SHP77 (cell line): ENCODE measurements at regions not wholly inside any gene's neighbourhood (a gene's known extent, or its start where the extent isn't known, plus 50 kb on each side); places are given as distances from the start of the nearest gene placed in this dataset.

Experiments used
- DNase-seq, 2 experiments: peaks; one replicate each; lab custom pipeline; 2025; lab: John Stamatoyannopoulos, UW

DNA sequence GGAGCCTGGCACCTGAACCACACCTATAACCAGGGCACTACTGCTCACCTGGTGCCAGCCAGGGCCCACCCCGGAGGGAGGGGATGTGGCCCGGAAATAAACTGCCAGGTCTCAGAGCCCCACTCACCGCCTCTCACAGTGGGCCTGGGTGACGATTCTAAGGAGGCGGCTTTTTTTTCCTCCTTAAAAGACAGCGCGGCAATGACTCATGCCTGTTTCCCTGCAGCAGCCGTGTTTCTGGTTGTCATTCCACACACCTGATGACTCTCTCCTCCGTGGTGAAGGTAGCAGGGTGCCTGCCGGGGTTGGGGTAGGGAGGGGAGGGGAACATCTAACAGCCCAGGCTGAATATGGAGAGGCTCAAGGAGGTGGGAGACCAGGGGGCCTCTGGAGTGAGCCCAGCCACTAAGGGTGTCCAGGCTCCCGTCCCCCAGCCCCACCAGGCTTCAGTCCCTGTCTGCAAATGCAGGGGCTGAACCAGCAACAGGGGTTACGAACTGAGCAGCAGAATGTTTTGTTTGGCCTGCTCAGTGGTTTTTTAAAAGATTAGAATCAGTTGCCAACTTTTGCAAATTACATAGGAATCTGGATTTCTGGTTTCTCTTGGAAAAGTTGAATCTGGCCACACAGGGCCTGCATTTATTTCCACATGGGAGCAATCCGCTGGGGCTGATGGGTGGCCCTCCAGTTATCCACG, 127.3 kb upstream of the LINGO1 start:
- no peak for DNase-seq

- no peak for DNase-seq
Observed at GRCh38 chr15:77753939-77754338, 121.2 kb upstream of the LINGO1 start.

DNA sequence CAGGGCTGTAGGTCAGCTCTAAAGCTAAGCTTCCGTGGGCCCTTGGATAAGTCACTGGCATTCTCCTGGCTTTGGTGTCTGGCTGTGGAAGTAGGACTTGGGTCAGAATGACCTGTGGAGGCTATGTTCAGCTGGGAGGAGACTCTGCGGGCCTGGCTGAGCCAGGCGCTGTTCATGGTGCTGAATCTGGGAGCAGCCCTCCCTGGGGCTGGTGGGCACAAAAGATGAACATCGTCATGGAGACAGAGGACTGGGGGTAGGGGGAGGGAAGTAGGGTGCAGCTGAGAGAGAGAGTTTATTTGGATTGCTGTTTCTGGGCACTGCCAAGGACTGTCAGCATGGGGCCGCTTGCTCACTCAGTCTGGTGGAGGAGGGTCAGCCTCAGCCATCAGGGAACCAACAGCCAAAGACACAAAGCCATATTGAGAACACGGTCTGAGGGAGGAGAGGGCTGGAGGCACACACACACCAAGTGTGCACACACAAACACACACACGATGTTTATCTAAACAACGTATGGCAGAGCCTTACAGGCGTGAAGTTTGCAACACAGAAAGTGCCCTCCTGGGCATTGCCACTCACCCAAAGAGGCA, 120.7 kb upstream of the LINGO1 start:
- no peak for DNase-seq

DNA sequence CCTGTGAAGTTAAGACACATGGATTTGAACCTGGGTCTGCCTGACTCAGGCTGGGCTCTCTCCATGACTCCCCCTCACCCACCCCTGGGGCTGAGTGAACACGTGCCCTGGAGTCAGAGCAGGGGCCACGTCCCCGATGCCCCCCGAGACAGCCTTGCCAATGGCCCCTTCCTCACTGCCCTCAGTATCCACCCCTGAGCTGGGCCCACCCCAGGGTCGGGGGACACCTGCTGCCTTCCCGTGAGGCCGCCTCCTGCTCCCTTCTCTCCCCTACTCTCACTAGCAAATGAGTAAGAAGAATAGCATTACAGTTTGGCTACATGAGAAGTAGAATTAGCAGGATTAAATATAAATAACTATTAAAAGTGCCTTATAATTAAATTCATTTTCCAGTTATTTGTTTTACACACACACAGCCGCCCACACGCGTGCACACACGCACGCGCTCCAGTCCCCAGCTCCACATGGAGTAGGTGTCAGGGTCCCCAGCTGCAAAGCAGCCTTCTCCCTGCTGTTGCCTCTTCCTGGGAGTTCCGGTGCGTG, 117.4 kb upstream of the LINGO1 start:
- no peak for DNase-seq

GRCh38 chr15:77749236-77749997, 116.7 kb upstream of the LINGO1 start:
- DNase-seq, result no peak

GRCh38 chr15:77748078-77749064, 115.7 kb upstream of the LINGO1 start:
- no peak for DNase-seq

DNA sequence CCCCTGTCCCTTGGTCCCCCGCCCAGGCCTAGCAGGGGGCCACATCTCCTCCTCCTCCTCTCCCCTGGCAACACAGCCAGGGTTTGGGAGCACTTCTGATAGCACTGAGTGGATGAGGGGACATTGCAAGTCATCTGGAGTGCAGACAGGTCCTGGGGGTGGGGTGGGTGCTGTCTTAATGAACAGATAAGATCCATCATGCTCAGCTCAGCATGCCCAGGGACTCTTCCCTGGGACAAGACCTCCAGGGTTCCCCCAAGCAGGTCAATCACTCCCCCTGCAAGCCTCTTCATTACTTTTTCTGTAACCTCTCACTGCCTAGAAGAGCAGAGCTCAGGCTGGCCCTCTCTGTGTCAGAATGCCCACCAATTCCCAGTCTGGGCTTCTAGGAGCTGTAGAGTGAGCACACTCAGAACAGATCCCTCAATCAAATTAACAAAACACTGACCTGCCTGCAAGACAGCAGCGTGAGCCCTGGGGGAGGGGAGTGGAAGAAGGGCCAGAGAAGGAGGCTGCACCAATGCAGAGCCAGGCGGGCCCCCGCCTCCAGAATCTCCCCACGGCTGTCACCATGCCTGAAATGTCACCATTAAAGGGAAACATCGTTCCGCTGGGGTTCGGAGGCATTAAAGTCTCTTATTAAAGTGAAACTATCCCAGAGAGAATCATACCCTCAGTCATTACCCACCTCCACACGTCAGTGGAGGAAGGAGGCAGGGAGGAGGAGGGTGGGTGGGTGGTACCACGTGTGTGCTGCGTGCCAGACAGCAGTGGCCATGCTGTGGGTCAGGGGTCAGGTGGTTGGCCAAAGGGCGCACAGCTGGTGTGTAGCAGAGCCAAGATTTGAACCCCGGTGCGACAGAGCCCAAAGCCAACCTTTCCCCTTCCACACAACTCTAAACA, 114.7 kb upstream of the LINGO1 start:
- DNase-seq, result no peak

DNA sequence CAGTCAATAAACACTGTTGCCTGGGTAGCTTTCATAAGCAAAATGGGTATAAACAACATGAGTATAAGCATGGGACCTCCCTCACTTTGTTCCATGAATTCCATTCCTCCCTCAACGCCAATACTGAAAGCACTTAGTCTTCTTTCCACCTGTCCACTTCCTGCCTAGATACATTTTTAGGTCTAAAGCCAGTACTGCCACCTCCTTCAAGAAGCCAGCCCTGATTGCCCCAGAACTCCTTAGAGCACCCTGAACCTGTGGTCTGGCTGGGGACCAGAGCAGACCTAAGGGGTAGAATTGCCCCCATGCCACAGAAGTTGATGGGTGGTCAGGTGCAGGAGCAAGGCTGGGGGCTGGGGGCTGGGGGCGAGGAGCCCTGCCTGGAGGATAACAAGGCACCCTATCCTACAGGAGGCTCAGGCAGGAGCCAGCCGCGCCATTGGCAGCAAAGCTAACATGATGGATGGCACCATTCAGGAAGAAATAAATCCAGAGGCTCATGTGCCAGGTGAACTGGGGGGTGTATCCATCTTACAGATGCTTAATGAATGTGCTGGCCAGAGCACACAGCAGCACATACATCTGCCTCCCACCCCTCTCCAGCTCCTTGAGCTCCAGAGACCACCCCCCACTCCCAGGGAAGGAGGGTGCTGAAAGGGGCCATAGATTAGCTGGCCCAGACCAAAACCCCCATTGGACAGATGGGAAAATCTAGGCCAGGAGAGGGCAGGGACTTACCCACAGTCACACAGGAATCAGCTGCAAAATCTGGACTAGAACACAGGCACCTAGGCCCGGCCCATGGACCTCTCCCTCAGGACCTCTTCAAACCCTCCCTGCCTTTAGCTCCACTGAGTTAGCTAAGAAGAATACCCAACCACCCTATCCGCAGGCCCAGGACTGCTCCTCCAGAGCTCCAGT, 113.8 kb upstream of the LINGO1 start:
- DNase-seq, result no peak

GRCh38 chr15:77744398-77744797, 111.7 kb upstream of the LINGO1 start:
- DNase-seq, result no peak

DNA sequence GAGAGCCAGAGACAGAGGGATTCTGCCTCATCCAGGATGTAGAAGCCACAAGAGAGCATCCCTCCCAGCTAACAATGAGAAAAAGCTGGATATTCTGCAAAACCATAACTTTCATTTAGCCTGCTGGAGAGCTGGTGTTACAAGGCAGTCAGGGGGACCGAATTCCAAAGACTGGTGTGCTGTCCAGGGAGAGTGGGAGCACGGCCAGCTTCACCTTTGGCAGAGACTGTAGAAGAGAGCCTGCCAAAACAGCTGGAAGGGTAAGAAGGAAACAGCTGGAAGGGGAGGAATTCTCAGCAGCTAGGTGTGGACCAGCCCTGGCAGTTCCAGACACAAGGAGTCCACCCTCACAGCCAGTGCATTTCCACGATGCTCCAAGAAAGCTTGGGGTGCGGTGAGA, 109.9 kb upstream of the LINGO1 start:
- no peak for DNase-seq

DNA sequence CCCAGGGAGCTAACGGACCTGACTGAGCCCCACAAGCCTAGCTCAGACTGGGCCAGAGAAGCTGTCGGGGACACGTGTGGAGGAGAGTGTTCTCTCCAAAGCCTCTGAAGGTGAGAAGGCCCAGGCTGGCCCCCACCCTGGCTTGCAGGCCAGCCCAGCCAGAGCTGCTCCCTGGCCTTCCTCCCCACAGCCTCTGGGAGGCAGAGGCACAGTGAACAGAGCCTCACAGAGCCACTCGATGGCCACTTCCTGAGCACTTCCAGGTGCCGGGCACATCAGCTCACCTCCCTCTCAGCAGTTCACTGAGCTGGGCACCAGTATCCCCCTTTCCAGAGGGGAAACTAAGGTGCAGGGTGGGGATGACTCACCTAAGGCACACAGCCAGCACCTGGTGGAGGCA, 109.4 kb upstream of the LINGO1 start:
- no peak for DNase-seq

- no peak for DNase-seq
Observed at GRCh38 chr15:77741106-77741505, 108.4 kb upstream of the LINGO1 start.

DNA sequence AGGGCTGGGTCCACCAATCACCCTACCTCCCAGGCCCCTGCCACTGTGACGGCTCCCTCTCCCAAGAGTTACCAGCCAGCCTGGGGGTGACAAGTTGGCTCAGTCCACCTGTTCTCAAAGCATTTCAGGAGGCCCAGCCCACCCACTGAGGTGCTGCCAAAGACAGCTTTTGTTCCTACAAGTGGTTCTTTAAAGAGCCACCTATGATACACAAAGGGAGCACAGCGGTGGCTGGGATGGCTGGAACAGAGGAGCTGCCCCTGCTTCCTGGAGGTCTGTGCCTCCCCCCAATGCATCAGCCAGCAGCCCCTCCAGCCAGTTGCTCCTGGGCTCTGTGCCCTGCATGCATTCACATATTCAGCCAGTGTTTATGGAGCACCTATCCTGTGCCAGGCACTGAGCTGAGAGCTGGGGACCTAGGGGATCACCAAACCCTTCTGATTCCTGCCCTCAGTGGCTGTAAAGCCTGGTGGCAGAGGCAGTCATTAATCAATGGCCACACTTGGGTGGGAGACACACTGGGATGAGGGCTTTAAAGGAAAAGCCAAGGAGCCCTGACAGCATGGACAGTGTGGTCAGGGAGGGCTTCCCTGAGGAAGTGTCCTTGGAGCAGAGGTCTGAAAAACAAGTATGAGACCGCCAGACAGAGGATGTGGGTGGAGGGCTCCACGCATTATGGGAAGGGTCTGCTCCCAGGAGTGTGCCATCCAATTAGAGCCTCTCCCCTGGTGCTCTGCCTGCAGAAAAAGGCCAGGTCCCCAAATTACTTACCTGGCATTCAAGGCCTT, 107.1 kb upstream of the LINGO1 start:
- DNase-seq, result no peak

DNA sequence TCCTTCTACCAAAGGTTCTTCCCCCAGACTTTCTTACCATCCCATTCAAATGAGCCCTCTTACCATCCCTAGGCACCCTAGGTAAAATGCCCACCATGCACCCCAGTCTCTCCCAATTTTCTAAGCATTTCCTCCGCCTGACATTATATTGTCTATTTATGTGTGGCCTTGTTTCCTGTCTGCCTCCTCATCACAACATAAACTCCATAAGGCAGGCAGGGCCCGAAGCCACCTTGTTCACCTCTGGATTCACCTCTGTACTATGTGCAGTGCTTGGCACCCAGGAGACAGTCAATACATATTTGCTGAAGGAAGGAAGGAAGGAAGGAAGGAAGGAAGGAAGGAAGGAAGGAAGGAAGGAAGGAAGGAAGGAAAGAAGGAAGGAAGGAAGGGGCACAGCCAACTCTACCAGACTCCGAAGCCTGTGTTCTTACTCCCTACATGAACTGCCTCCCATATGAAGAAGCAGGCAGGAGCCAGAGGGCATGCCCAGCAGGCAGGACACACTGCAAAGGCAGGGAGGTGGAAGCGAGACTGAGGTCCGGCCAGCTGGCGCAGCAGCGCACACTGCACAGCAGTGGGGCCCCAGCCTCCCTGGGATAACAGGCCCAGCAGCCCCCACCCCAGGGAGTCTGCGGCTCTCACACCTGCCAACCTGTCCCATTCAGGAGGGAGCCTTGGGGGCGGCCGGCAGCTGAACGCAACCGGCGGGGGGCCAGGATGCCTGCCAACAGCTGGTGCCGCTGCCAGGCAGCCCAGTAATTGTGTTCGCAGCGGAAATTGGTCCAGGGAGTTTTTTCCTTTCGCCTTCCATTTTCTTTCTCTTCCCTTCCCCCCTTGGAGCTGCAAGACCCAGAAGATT, 106.0 kb upstream of the LINGO1 start:
- DNase-seq, result peak; percentile 46 to 61

DNA sequence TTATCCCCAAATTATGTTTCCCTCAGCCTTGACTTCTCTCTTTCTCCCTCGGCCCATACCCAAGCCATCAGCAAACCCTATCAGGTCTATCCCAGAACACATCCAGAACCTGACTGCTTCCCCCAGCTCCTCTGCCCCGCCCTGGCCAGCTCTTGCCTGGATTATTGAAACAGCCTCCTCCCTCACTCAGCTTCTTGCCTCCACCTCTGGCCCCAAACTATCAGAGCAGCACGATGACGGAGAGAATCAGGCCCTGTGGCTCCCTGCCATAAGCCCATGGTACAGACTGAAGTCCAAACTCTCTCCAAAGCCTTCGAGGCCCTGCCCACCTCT, 105.3 kb upstream of the LINGO1 start:
- no peak for DNase-seq

DNA sequence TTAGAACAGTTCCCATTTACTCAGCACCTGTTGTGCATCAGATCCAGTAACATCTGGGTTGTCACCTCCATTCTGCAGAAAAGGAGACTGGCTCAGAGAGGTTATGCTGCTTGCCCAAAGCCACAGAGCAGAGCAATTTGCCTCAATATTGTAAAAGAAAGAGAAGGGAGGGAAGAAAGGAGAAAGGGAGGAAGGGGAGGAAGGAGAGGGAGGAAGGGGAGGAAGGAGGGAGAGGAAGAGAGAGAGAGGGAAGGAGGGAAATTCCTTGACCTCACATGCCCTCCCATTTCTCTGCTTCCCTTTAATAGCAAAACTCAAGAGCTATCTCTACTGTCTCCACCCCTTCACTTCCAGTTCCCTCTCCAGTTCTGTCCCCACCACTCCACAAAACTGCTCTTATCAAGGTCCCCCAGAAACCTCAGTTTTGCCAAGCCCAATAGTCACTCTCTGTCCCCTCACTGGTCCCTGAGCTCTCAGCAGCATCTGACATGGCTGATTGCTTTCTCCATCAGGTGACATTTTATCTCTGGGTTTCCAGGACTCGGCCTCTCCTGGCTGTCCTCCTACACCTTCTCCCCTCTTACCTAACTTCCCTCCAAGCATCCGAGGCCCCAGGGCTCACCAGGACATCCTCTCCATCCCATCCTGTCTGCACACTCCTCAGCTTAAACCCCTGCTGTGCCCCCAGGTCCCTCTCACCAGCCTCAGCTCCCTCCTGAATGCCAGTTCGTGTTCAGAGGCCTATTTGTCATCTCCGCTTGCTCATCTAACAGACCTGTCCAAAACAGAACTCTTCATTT, 104.7 kb upstream of the LINGO1 start:
- no peak for DNase-seq

DNA sequence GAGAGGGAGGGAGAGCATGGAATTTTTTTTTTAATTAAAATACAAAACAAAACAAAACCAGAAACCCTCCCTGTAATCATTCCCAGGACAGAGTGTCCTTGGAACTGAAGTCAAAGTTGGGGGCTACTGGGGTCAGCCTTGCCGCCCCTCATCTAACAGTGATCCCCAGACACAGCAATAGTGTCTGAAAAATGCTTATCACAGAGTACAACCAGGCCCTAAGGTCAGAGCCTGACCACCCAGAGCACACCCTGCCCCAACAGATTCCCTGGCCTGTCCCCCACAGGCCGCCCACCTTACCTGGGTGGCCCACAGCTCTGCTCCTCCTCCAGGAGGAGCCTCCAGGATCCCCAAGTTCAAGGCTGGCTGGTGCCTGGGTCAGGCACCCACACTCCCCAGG, 101.6 kb upstream of the LINGO1 start:
- DNase-seq, result no peak
